ENCODE measurements at regions not wholly inside any gene's neighbourhood (a gene's known extent, or its start where the extent isn't known, plus 50 kb on each side); places are given as distances from the start of the nearest gene placed in this dataset.

DNA sequence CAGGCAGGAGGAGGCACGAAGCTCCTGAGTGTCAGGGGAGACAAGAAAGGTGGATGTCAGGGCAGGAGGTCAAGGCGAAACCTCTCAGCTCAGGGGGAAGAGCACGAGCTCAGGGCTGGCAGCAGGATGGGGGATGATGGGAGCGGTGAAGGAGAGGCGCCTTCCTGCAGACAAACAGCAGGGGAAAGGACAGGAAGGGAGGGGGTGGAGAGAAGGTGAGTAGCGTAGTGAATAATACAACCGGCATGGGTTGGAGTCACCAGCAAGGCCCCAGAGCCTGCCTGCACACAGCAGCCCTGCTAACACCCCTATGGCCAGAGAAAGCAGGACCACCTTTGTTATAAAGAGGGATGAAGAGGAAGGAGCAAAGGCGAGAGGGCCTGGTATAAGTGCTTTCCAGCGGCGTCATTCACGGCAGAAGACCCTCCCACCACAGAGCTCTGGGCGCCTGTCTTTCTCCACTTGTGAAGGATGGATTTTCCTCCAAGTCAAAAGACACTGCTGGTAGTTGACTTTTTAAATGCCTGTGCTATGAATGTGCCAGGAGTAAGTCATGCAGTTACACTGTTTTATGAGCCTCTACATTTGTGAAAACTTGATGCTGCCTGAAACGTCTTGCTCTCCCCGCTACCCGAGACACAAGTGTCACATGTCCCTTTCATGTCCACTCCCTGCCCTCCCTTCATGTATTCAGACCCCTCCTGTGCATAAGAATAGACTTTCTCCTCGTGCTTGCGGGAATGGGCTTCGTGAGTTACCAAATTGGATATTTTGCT lies 84.8 kb upstream of the IRX1 start:
- Histone ChIP-seq H3K79me2 (ENCODE audit: control insufficient read depth, insufficient read depth, low read length) (no peaks in the 10 kb centered on the region), H4K20me1 (ENCODE audit: control insufficient read depth, insufficient read depth, low read length, poor library complexity, severe bottlenecking) (no peaks in the 10 kb centered on the region), H3K27me3 (replicated peaks in 1 of 4; ENCODE audit: control extremely low read depth in 1 of 4, control insufficient read depth in 3 of 4, insufficient read depth in 4 of 4, low read length in 3 of 4) (no peaks in the 10 kb centered on the region), H3K9me3 (ENCODE audit: control extremely low read depth in 1 of 3, control insufficient read depth in 2 of 3, insufficient read depth in 1 of 3, low read length in 2 of 3) (peaks cover 0 to 11% (median 0%) of the 10 kb centered on the region in 3 donors), H3K4me2 (replicated peaks; ENCODE audit: low read depth, low read length, poor library complexity, severe bottlenecking) (no peak overlapping the region), H3K36me3 (replicated peaks in 1 of 2; ENCODE audit: control extremely low read depth in 1 of 2, control insufficient read depth in 1 of 2, extremely low read depth in 1 of 2, insufficient read depth in 2 of 2, low read length in 1 of 2) (no peaks in the 10 kb centered on the region), H3K27ac (ENCODE audit: low read length in 2 of 2) (no peak overlapping the region), H3K4me3 (ENCODE audit: control extremely low read depth in 1 of 5, extremely low read depth in 1 of 5, insufficient read depth in 1 of 5, low read depth in 2 of 5, low read length in 4 of 5) (no peak overlapping the region), H3K9ac (ENCODE audit: low read length) (no peak overlapping the region), H2AFZ (ENCODE audit: insufficient read depth, low read depth, low read length, poor library complexity, severe bottlenecking) (no peak overlapping the region), H3K4me1 (ENCODE audit: control insufficient read depth in 2 of 2, insufficient read depth in 2 of 2, low read length in 2 of 2) (no peaks in the 10 kb centered on the region)
- no peaks in the 10 kb centered on the region for H3K27me3 Mint-ChIP-seq
- 92% methylated on average over 8 of the region's 18 CpGs for WGBS (ENCODE audit: insufficient coverage)
- H3K27ac Mint-ChIP-seq = no peak overlapping the region
- H3K4me3 Mint-ChIP-seq = no peak overlapping the region
- POLR2A ChIA-PET = no interaction called here
- DNase-seq (no peak), ATAC-seq (ENCODE audit: low read depth) (no peak)
- H3K9me3 Mint-ChIP-seq (ENCODE audit: insufficient read depth) = no peaks in the 10 kb centered on the region
- CTCF ChIA-PET = no interaction called here
- intact Hi-C loops (cut with micrococcal nuclease) = no loop called here
- no peak for TF ChIP-seq EZH2 (IDR thresholded peaks at IDR 0.05; ENCODE audit: borderline replicate concordance, insufficient read depth, low read depth, low read length, poor library complexity, severe bottlenecking)
- TF ChIP-seq, protein P1, sequence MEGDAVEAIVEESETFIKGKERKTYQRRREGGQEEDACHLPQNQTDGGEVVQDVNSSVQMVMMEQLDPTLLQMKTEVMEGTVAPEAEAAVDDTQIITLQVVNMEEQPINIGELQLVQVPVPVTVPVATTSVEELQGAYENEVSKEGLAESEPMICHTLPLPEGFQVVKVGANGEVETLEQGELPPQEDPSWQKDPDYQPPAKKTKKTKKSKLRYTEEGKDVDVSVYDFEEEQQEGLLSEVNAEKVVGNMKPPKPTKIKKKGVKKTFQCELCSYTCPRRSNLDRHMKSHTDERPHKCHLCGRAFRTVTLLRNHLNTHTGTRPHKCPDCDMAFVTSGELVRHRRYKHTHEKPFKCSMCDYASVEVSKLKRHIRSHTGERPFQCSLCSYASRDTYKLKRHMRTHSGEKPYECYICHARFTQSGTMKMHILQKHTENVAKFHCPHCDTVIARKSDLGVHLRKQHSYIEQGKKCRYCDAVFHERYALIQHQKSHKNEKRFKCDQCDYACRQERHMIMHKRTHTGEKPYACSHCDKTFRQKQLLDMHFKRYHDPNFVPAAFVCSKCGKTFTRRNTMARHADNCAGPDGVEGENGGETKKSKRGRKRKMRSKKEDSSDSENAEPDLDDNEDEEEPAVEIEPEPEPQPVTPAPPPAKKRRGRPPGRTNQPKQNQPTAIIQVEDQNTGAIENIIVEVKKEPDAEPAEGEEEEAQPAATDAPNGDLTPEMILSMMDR (IDR thresholded peaks at IDR 0.05) = no peak
- H3K4me1 Mint-ChIP-seq = no peaks in the 10 kb centered on the region

DNA sequence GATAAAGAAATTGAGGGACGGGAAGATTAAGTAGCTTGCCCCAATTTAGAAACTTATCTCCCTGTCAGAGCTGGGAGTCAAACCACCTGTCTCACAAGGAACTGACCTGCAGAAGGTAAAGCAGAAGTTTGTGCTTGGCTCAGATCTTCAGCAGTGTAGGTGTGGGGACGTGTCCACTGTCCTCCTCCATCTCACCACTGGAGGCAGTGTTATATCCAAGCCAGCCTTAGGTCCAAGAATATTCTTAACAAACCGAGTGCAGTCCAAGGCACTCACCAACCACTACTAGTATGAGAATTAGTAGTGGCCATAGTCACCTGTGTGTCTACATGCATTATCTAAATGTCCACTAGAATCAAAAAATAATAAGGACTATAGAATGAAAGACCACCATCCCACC lies 86.3 kb upstream of the IRX1 start:
- CTCF ChIA-PET = interaction anchor here (0.6 kb wide), 1 partner anchor 41 kb away, joined by 3 read pairs; no protein-coding TSS in a partner anchor
- H3K9me3 Mint-ChIP-seq (ENCODE audit: insufficient read depth) = no peaks in the 10 kb centered on the region
- no peak for ATAC-seq (ENCODE audit: low read depth)

More for the DNA sequence above, 86.3 kb upstream of the IRX1 start:
- no peaks in the 10 kb centered on the region for H3K4me1 Mint-ChIP-seq
- H3K4me3 Mint-ChIP-seq = no peak overlapping the region
- Histone ChIP-seq H3K4me3 (ENCODE audit: control extremely low read depth in 1 of 5, extremely low read depth in 1 of 5, insufficient read depth in 1 of 5, low read depth in 2 of 5, low read length in 4 of 5) (no peak overlapping the region), H3K27ac (ENCODE audit: low read length in 2 of 2) (no peak overlapping the region), H3K27me3 (replicated peaks in 1 of 4; ENCODE audit: control extremely low read depth in 1 of 4, control insufficient read depth in 3 of 4, insufficient read depth in 4 of 4, low read length in 3 of 4) (no peaks in the 10 kb centered on the region), H3K9me3 (ENCODE audit: control extremely low read depth in 1 of 3, control insufficient read depth in 2 of 3, insufficient read depth in 1 of 3, low read length in 2 of 3) (peaks cover 0 to 11% (median 0%) of the 10 kb centered on the region in 3 donors), H3K36me3 (replicated peaks in 1 of 2; ENCODE audit: control extremely low read depth in 1 of 2, control insufficient read depth in 1 of 2, extremely low read depth in 1 of 2, insufficient read depth in 2 of 2, low read length in 1 of 2) (no peaks in the 10 kb centered on the region), H3K9ac (ENCODE audit: low read length) (no peak overlapping the region), H3K4me1 (ENCODE audit: control insufficient read depth in 2 of 2, insufficient read depth in 2 of 2, low read length in 2 of 2) (no peaks in the 10 kb centered on the region), H4K20me1 (ENCODE audit: control insufficient read depth, insufficient read depth, low read length, poor library complexity, severe bottlenecking) (no peaks in the 10 kb centered on the region), H2AFZ (ENCODE audit: insufficient read depth, low read depth, low read length, poor library complexity, severe bottlenecking) (no peak overlapping the region), H3K4me2 (replicated peaks; ENCODE audit: low read depth, low read length, poor library complexity, severe bottlenecking) (no peak overlapping the region), H3K79me2 (ENCODE audit: control insufficient read depth, insufficient read depth, low read length) (no peaks in the 10 kb centered on the region)
- WGBS (ENCODE audit: insufficient coverage) = no CpG with 5 or more reads among the region's 3 CpGs
- POLR2A ChIA-PET = no interaction called here
- no peak overlapping the region for H3K27ac Mint-ChIP-seq
- no peak for TF ChIP-seq EZH2 (IDR thresholded peaks at IDR 0.05; ENCODE audit: borderline replicate concordance, insufficient read depth, low read depth, low read length, poor library complexity, severe bottlenecking)
- TF ChIP-seq, protein P1 (IDR thresholded peaks at IDR 0.05) = no peak
- intact Hi-C loops (cut with micrococcal nuclease) = no loop called here
- no peak for DNase-seq
- H3K27me3 Mint-ChIP-seq = no peaks in the 10 kb centered on the region
